HCT116 (cell line): ENCODE measurements at regions not wholly inside any gene's neighbourhood (a gene's known extent, or its start where the extent isn't known, plus 50 kb on each side); places are given as distances from the start of the nearest gene placed in this dataset.

ENCODE experiments used
- ATAC-seq: fragments of 200-7000 bp; cut with Tn5 transposase; 2 replicates; pipeline ENCODE4 v1.9.1; 2020; ENCODE audit warnings: mild to moderate bottlenecking, moderate library complexity
- BruUV-seq: library from RNA; stranded (reverse); fragments of 400-500 nt; replicated peaks from 2 replicates; lab custom pipeline; 2021; lab: Mats Ljungman, UMichigan
- CTCF ChIA-PET: fragments of 300-600 bp; sonication (Branson Sonifier 250); formaldehyde crosslinking; loops from one replicate; lab custom pipeline; 2021; ENCODE audit warnings: antibody characterized with exemption; lab: Charles Lee
- POLR2A ChIA-PET: fragments of 300-600, 350-600 bp; sonication (Branson Sonifier 250); formaldehyde crosslinking; loops from one replicate; lab custom pipeline; 2021; ENCODE audit warnings: antibody characterized with exemption; lab: Charles Lee
- RAD21 ChIA-PET, 2 experiments: fragments of 300-600 bp; sonication (Branson Sonifier 250); formaldehyde crosslinking; loops; one replicate each; lab custom pipeline; 2023; ENCODE audit warnings: low total read pairs in 2 of 2; ENCODE audit not compliant: uncharacterized antibody in 2 of 2, unreplicated experiment in 2 of 2, low non-redundant PET in 1 of 2; lab: Charles Lee
- DNase-seq: peaks from one replicate; pipeline ENCODE4 v3.0.0-alpha.2; 2010; ENCODE audit warnings: low read depth, low spot score
- H2AFZ ChIP-seq: fragments of 200-600 bp; shearing (Covaris generic), sonication (generic); 2 replicates; pipeline ENCODE4 v1.6.1; 2017; ENCODE audit warnings: low read depth, mixed run types, mixed read lengths, antibody characterized with exemption, low read length; ENCODE audit not compliant: poor library complexity, severe bottlenecking
- H3K27ac ChIP-seq: 2 replicates; pipeline ENCODE4 v1.5.1; 2012; ENCODE audit warnings: low read depth, low read length
- H3K27me3 ChIP-seq: fragments of 200-600 bp; sonication (generic); 2 replicates; pipeline ENCODE4 v1.6.1; 2016; ENCODE audit warnings: mixed run types, low read length, mixed read lengths; ENCODE audit not compliant: insufficient read depth
- H3K36me3 ChIP-seq, 2 experiments: fragments of 200-500 bp in 1 of 2; fragments of 200-600 bp in 1 of 2; sonication (Bioruptor generic) in 1 of 2; sonication (generic) in 1 of 2; 2 replicates each; pipeline versions ENCODE4 v1.5.1 to v1.6.1; 2014 to 2016; ENCODE audit warnings: low read length in 2 of 2, inconsistent platforms in 1 of 2, mixed read lengths in 1 of 2, mixed run types in 1 of 2; ENCODE audit not compliant: insufficient read depth in 2 of 2, control insufficient read depth in 1 of 2
- H3K4me1 ChIP-seq, 2 experiments: fragments of 200-600 bp in 1 of 2; sonication (generic) in 1 of 2; 2 replicates each; pipeline versions ENCODE4 v1.5.1 to v1.6.1; 2012 to 2017; ENCODE audit warnings: low read length in 2 of 2, inconsistent platforms in 1 of 2, mild to moderate bottlenecking in 1 of 2, mixed read lengths in 1 of 2, mixed run types in 1 of 2, moderate library complexity in 1 of 2; ENCODE audit not compliant: insufficient read depth in 2 of 2, control insufficient read depth in 1 of 2
- H3K4me2 ChIP-seq: fragments of 200-600 bp; sonication (generic); 2 replicates; pipeline ENCODE4 v1.6.1; 2017; ENCODE audit warnings: mixed run types, low read length, mixed read lengths
- H3K4me3 ChIP-seq, 2 experiments: fragments of 200-600 bp in 1 of 2; sonication (generic) in 1 of 2; replicated peaks in 1 of 2; 2 replicates each; pipeline ENCODE4 v1.5.1; 2011 to 2016; ENCODE audit warnings: low read length in 2 of 2, control low read depth in 1 of 2, low read depth in 1 of 2, mild to moderate bottlenecking in 1 of 2, mixed read lengths in 1 of 2, mixed run types in 1 of 2
- H3K79me2 ChIP-seq: fragments of 200-600 bp; sonication (generic); 2 replicates; pipeline ENCODE4 v1.6.1; 2017; ENCODE audit warnings: mild to moderate bottlenecking, mixed run types, low read length, moderate library complexity, mixed read lengths; ENCODE audit not compliant: insufficient read depth
- H3K9ac ChIP-seq: fragments of 200-600 bp; sonication (generic); 2 replicates; pipeline ENCODE4 v1.6.1; 2016; ENCODE audit warnings: low read length, mixed read lengths
- H3K9me2 ChIP-seq: fragments of 200-600 bp; sonication (generic), shearing (Covaris generic); 2 replicates; pipeline ENCODE4 v1.6.1; 2017; ENCODE audit warnings: mixed run types, mild to moderate bottlenecking, moderate library complexity; ENCODE audit not compliant: insufficient read depth
- H3K9me3 ChIP-seq, 2 experiments: fragments of 200-500 bp in 1 of 2; fragments of 200-600 bp in 1 of 2; sonication (Bioruptor generic) in 1 of 2; sonication (generic) in 1 of 2; 2 replicates each; pipeline ENCODE4 v1.6.1; 2014 to 2017; ENCODE audit warnings: low read length in 2 of 2, mixed read lengths in 2 of 2, inconsistent platforms in 1 of 2, low read depth in 1 of 2, mild to moderate bottlenecking in 1 of 2, mixed run types in 1 of 2, moderate library complexity in 1 of 2; ENCODE audit not compliant: control insufficient read depth in 1 of 2, insufficient read depth in 1 of 2
- H4K20me1 ChIP-seq: fragments of 200-600 bp; sonication (generic), shearing (Covaris generic); 2 replicates; pipeline ENCODE4 v1.6.1; 2017; ENCODE audit warnings: mixed run types, mild to moderate bottlenecking, moderate library complexity; ENCODE audit not compliant: insufficient read depth
- CEBPB ChIP-seq: IDR thresholded peaks from 2 replicates; pipeline ENCODE4 v1.6.1; 2012; ENCODE audit warnings: low read depth
- ELF1 ChIP-seq: IDR thresholded peaks from 2 replicates; pipeline ENCODE4 v1.6.1; 2012; ENCODE audit warnings: low read depth, borderline replicate concordance
- FOSL1 ChIP-seq: IDR thresholded peaks from 2 replicates; pipeline ENCODE4 v1.6.1; 2012; ENCODE audit warnings: low read depth
- SRF ChIP-seq: IDR thresholded peaks from 2 replicates; pipeline ENCODE4 v1.6.1; 2012; ENCODE audit warnings: low read depth
- TCF7L2 ChIP-seq: IDR thresholded peaks from 2 replicates; pipeline ENCODE4 v1.7.0; 2011; ENCODE audit warnings: borderline replicate concordance, inconsistent platforms; ENCODE audit not compliant: insufficient read depth, insufficient read length; ENCODE audit errors: extremely low read depth
- intact Hi-C: fragments of 100-400 bp; cut with micrococcal nuclease; formaldehyde crosslinking; loops from 2 replicates; pipeline ENCODE4 v1.10.0; 2022
- TF ChIP-seq, protein P1 (sequence below): IDR thresholded peaks from 2 replicates; pipeline ENCODE4 v1.6.1; 2012
- TF ChIP-seq, protein P2 (sequence below): IDR thresholded peaks from 2 replicates; pipeline ENCODE4 v1.6.1; 2011; ENCODE audit warnings: mild to moderate bottlenecking, low read length, moderate library complexity; ENCODE audit not compliant: insufficient replicate concordance; ENCODE audit errors: extremely low read depth

DNA sequence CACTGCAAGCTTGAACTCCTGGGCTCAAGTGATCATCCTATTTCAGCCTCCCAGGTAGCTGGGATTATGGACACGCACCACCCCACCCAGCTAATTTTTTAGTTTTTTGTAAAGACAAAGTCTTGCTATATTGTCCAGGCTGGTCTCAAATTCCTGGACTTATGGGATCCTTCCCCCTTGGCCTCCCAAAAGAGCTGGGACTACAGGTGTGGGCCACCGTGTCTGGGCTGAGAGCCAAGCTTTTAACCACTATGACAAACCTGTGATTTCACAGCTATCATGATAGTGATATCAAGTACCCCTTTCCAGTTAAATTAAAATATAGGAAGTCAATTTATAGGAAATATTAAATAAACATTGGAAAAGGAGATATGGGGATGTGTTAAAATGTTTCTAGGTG, 74.6 kb upstream of the IRX6 start:
- H3K4me2 ChIP-seq: no peak overlapping the region
- no peaks in the 10 kb centered on the region for H3K9me3 ChIP-seq
- no TSS peak for BruUV-seq
- no peaks in the 10 kb centered on the region for H3K9me2 ChIP-seq
- RAD21 ChIA-PET: no interaction called here
- no peaks in the 10 kb centered on the region for H3K4me1 ChIP-seq
- no peak overlapping the region for H3K9ac ChIP-seq
- POLR2A ChIA-PET: no interaction called here
- ATAC-seq: no peak
- H2AFZ ChIP-seq: no peak overlapping the region
- TF ChIP-seq TCF7L2 (no peak), FOSL1 (no peak), ELF1 (no peak)
- TF ChIP-seq, protein P1, sequence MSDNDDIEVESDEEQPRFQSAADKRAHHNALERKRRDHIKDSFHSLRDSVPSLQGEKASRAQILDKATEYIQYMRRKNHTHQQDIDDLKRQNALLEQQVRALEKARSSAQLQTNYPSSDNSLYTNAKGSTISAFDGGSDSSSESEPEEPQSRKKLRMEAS: no peak
- TF ChIP-seq, protein P2, sequence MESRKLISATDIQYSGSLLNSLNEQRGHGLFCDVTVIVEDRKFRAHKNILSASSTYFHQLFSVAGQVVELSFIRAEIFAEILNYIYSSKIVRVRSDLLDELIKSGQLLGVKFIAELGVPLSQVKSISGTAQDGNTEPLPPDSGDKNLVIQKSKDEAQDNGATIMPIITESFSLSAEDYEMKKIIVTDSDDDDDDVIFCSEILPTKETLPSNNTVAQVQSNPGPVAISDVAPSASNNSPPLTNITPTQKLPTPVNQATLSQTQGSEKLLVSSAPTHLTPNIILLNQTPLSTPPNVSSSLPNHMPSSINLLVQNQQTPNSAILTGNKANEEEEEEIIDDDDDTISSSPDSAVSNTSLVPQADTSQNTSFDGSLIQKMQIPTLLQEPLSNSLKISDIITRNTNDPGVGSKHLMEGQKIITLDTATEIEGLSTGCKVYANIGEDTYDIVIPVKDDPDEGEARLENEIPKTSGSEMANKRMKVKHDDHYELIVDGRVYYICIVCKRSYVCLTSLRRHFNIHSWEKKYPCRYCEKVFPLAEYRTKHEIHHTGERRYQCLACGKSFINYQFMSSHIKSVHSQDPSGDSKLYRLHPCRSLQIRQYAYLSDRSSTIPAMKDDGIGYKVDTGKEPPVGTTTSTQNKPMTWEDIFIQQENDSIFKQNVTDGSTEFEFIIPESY: no peak
- TF ChIP-seq, all 23 proteins: peak for 0
- Histone ChIP-seq H3K36me3 (no peaks in the 10 kb centered on the region), H3K27me3 (no peaks in the 10 kb centered on the region), H3K27ac (no peak overlapping the region), H4K20me1 (no peaks in the 10 kb centered on the region), H3K79me2 (no peaks in the 10 kb centered on the region), H3K4me3 (no peak overlapping the region)
- intact Hi-C loops: no loop called here
- no peak for DNase-seq
- CTCF ChIA-PET: interaction anchor here (1.4 to 2.2 kb wide), 2 partner anchors 8 to 1700 kb away, joined by 5 to 7 read pairs; no protein-coding TSS in a partner anchor

DNA sequence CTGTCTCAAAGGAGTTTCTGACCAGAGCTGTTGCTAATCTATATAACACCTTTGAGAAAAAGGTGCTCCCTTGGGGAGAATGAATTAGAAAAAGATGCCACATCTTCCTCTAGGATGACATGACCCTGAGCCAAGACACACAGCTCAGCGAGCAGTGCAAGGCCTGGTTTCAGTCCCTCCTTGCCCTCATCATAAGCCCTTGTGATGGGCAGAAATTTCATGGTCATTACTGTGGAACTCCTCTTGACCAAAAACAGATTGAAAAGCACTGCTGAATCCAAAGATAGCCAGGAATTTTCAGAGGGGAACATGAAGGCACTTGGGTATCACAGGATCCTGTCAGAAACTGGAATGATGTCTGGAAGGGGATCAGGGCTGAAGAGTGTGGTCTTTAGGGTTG, 74.1 kb upstream of the IRX6 start:
- no peak overlapping the region for H3K27ac ChIP-seq
- H3K27me3 ChIP-seq: no peaks in the 10 kb centered on the region
- H3K9me3 ChIP-seq: no peaks in the 10 kb centered on the region
- no peak overlapping the region for H3K4me2 ChIP-seq
- no peaks in the 10 kb centered on the region for H3K4me1 ChIP-seq
- H4K20me1 ChIP-seq: no peaks in the 10 kb centered on the region
- no peak overlapping the region for H3K4me3 ChIP-seq
- no peak for DNase-seq
- intact Hi-C loops: loop anchor here (10.0 kb wide), 3 partner anchors 305 to 1055 kb away; no protein-coding TSS in a partner anchor
- no peak overlapping the region for H2AFZ ChIP-seq
- no peak for ATAC-seq
- BruUV-seq: no TSS peak
- no peaks in the 10 kb centered on the region for H3K9me2 ChIP-seq
- no peaks in the 10 kb centered on the region for H3K36me3 ChIP-seq
- H3K9ac ChIP-seq: no peak overlapping the region
- POLR2A ChIA-PET: no interaction called here
- RAD21 ChIA-PET: no interaction called here
- CTCF ChIA-PET: interaction anchor here (1.4 to 2.2 kb wide), 2 partner anchors 8 to 1700 kb away, joined by 5 to 7 read pairs; no protein-coding TSS in a partner anchor
- no peaks in the 10 kb centered on the region for H3K79me2 ChIP-seq
- TF ChIP-seq SRF: no peak
- no peak for TF ChIP-seq CEBPB
- no peak for TF ChIP-seq TCF7L2
